ENCODE measurements at regions not wholly inside any gene's neighbourhood (a gene's known extent, or its start where the extent isn't known, plus 50 kb on each side); places are given as distances from the start of the nearest gene placed in this dataset.
A peak's percentile ranks its signal among the peaks of the same experiment; 100 is the strongest.

- no peak for TF ChIP-seq CTCF (conservative IDR thresholded peaks at IDR 0.05; ENCODE audit: low read depth)
- H3K27ac ChIP-seq = no peak overlapping the region
- CTCF ChIA-PET = no interaction called here
- POLR2A ChIA-PET (ENCODE audit: low non-redundant PET) = no interaction called here
- DNase-seq (ENCODE audit: low spot score) = no peak
Observed at GRCh38 chr7:46192271-46192670, 271.2 kb upstream of the IGFBP3 start.

- H3K27ac ChIP-seq = no peak overlapping the region
- ChIA-PET CTCF (interaction anchor here (0.6 kb wide), 1 partner anchor 217 kb away, joined by 4 read pairs; no protein-coding TSS in a partner anchor), POLR2A (ENCODE audit: low non-redundant PET) (no interaction called here)
- no peak for TF ChIP-seq CTCF (conservative IDR thresholded peaks at IDR 0.05; ENCODE audit: low read depth)
- peak; percentile 43 for DNase-seq (ENCODE audit: low spot score)
Observed at GRCh38 chr7:46191776-46192175, 270.7 kb upstream of the IGFBP3 start.

GRCh38 chr7:46191296-46191695 lies 270.2 kb upstream of the IGFBP3 start:
- H3K27ac ChIP-seq = no peak overlapping the region
- no peak for TF ChIP-seq CTCF (conservative IDR thresholded peaks at IDR 0.05; ENCODE audit: low read depth)
- CTCF ChIA-PET = interaction anchor here (0.6 kb wide), 1 partner anchor 217 kb away, joined by 4 read pairs; no protein-coding TSS in a partner anchor
- DNase-seq (ENCODE audit: low spot score) = no peak
- POLR2A ChIA-PET (ENCODE audit: low non-redundant PET) = no interaction called here

- CTCF ChIA-PET = interaction anchor here (0.6 to 0.8 kb wide), 2 partner anchors 107 to 382 kb away, joined by 3 read pairs; no protein-coding TSS in a partner anchor
- DNase-seq (ENCODE audit: low spot score) = no peak
- POLR2A ChIA-PET (ENCODE audit: low non-redundant PET) = no interaction called here
Observed at GRCh38 chr7:46189255-46189790, 268.3 kb upstream of the IGFBP3 start.

GRCh38 chr7:46186131-46186530 lies 265.1 kb upstream of the IGFBP3 start:
- ChIA-PET CTCF (no interaction called here), POLR2A (ENCODE audit: low non-redundant PET) (no interaction called here)
- no peak for TF ChIP-seq CTCF (conservative IDR thresholded peaks at IDR 0.05; ENCODE audit: low read depth)
- no peak for DNase-seq (ENCODE audit: low spot score)
- no peak overlapping the region for H3K27ac ChIP-seq

More at GRCh38 chr7:46189255-46189790, 268.3 kb upstream of the IGFBP3 start:
- TF ChIP-seq CTCF (conservative IDR thresholded peaks at IDR 0.05; ENCODE audit: low read depth) = no peak
- no peak overlapping the region for H3K27ac ChIP-seq

GRCh38 chr7:46179061-46179610 lies 258.1 kb upstream of the IGFBP3 start:
- ChIA-PET CTCF (no interaction called here), POLR2A (ENCODE audit: low non-redundant PET) (no interaction called here)
- no peak overlapping the region for H3K27ac ChIP-seq
- TF ChIP-seq CTCF (conservative IDR thresholded peaks at IDR 0.05; ENCODE audit: low read depth) = no peak
- no peak for DNase-seq (ENCODE audit: low spot score)

Data from RWPE1 (cell line).